K562 (cell line): ENCODE measurements at regions not wholly inside any gene's neighbourhood (a gene's known extent, or its start where the extent isn't known, plus 50 kb on each side); places are given as distances from the start of the nearest gene placed in this dataset.

Experiments used
- BRD9 ChIP-seq: fragments of 450-650 bp; IDR thresholded peaks from 2 replicates; pipeline ENCODE4 v1.6.1; 2018; ENCODE audit warnings: low read depth; ENCODE audit not compliant: partially characterized antibody
- CBX8 ChIP-seq: fragments of 200-600 bp; sonication (generic); IDR thresholded peaks from 2 replicates; pipeline ENCODE4 v1.6.1; 2012; ENCODE audit warnings: borderline replicate concordance, mixed run types, low read depth, mild to moderate bottlenecking, moderate library complexity, mixed read lengths, low read length, control low read depth, inconsistent platforms; ENCODE audit not compliant: poor library complexity, severe bottlenecking; ENCODE audit errors: extremely low read depth
- CREB3 ChIP-seq: fragments of 450-650 bp; conservative IDR thresholded peaks from 2 replicates; pipeline ENCODE4 v1.6.1; 2016; ENCODE audit warnings: missing genetic modification characterization, low read depth, mild to moderate bottlenecking, missing compliant biosample characterization, moderate library complexity
- E2F6 ChIP-seq, 2 experiments: IDR thresholded peaks; 2 replicates each; pipeline ENCODE4 v1.6.1; 2011; ENCODE audit warnings: borderline replicate concordance in 1 of 2, control low read depth in 1 of 2, low read depth in 1 of 2, low read length in 1 of 2, mild to moderate bottlenecking in 1 of 2, mixed read lengths in 1 of 2, moderate library complexity in 1 of 2; ENCODE audit not compliant: insufficient read depth in 1 of 2, insufficient read length in 1 of 2, poor library complexity in 1 of 2, severe bottlenecking in 1 of 2; ENCODE audit errors: extremely low read depth in 1 of 2
- E4F1 ChIP-seq: fragments of 250-450 bp; sonication (Bioruptor Pico); IDR thresholded peaks from 2 replicates; pipeline ENCODE4 v1.5.0; 2021; ENCODE audit warnings: mild to moderate bottlenecking, borderline replicate concordance
- FOSL1 ChIP-seq: fragments of 200-800 bp; sonication (Bioruptor generic); conservative IDR thresholded peaks from 2 replicates; pipeline ENCODE4 v1.6.1; 2016; ENCODE audit warnings: missing genetic modification characterization, missing compliant biosample characterization
- MBD2 ChIP-seq: sonication (generic); IDR thresholded peaks from 2 replicates; pipeline ENCODE4 v1.6.1; 2016; ENCODE audit warnings: low read depth, borderline replicate concordance
- MEIS2 ChIP-seq: fragments of 450-650 bp; IDR thresholded peaks from 2 replicates; pipeline ENCODE4 v1.6.1; 2014; ENCODE audit warnings: mild to moderate bottlenecking; ENCODE audit not compliant: partially characterized antibody
- MIER1 ChIP-seq: fragments of 450-650 bp; IDR thresholded peaks from 2 replicates; pipeline ENCODE4 v1.6.1; 2016; ENCODE audit warnings: antibody characterized with exemption, mild to moderate bottlenecking, low read depth
- POLR2AphosphoS5 ChIP-seq: IDR thresholded peaks from 2 replicates; pipeline ENCODE4 v1.6.1; 2011; ENCODE audit warnings: mild to moderate bottlenecking, low read depth, low read length, moderate library complexity; ENCODE audit not compliant: control insufficient read depth, insufficient read depth
- RFX5 ChIP-seq: IDR thresholded peaks from 2 replicates; pipeline ENCODE4 v1.6.1; 2011; ENCODE audit warnings: low read depth, mild to moderate bottlenecking, improper control_type of control experiment, low read length
- SFPQ ChIP-seq: fragments of 200-400 bp; formaldehyde crosslinking; IDR thresholded peaks from 2 replicates; pipeline ENCODE4 v1.6.1; 2017; ENCODE audit warnings: mild to moderate bottlenecking, low read depth, low read length, moderate library complexity
- ZBTB17 ChIP-seq: fragments of 450-650 bp; formaldehyde crosslinking; IDR thresholded peaks from 2 replicates; pipeline ENCODE4 v1.4.0; 2020; ENCODE audit warnings: mild to moderate bottlenecking
- ZNF592 ChIP-seq: fragments of 450-650 bp; IDR thresholded peaks from 2 replicates; pipeline ENCODE4 v1.6.1; 2017; ENCODE audit warnings: antibody characterized with exemption, mild to moderate bottlenecking

- TF ChIP-seq CREB3 (tag): no peak
- no peak for TF ChIP-seq ZBTB17 (CRISPR knock-in tag)
- no peak for TF ChIP-seq FOSL1
- TF ChIP-seq ZNF592: no peak
- no peak for TF ChIP-seq E2F6 (IDR thresholded peaks at IDR 0.05; ENCODE audit: borderline replicate concordance in 1 of 2, extremely low read depth in 1 of 2, insufficient read depth in 1 of 2, insufficient read length in 1 of 2, low read depth in 1 of 2, low read length in 1 of 2, poor library complexity in 1 of 2, severe bottlenecking in 1 of 2)
- TF ChIP-seq MBD2: no peak
- no peak for TF ChIP-seq SFPQ
- no peak for TF ChIP-seq MEIS2
- TF ChIP-seq RFX5: no peak
- TF ChIP-seq CBX8: no peak
- TF ChIP-seq BRD9: peak; percentile 33
- TF ChIP-seq POLR2AphosphoS5: no peak
- TF ChIP-seq E4F1 (CRISPR knock-in tag): no peak
- TF ChIP-seq MIER1: 0 out of 2 replicates have a peak, but pooled peaks have one; percentile 36
Measured at GRCh38 chr6:27551607-27552006, 78.7 kb upstream of the ZNF184 start (continued).
